NCI-H460 (cell line): ENCODE measurements at regions not wholly inside any gene's neighbourhood (a gene's known extent, or its start where the extent isn't known, plus 50 kb on each side); places are given as distances from the start of the nearest gene placed in this dataset.
A peak's percentile ranks its signal among the peaks of the same experiment; 100 is the strongest.

ENCODE experiments used
- DNase-seq: peaks from one replicate; pipeline ENCODE4 v3.0.0-alpha.2; 2016; ENCODE audit warnings: low read depth; ENCODE audit errors: extremely low read depth

DNA sequence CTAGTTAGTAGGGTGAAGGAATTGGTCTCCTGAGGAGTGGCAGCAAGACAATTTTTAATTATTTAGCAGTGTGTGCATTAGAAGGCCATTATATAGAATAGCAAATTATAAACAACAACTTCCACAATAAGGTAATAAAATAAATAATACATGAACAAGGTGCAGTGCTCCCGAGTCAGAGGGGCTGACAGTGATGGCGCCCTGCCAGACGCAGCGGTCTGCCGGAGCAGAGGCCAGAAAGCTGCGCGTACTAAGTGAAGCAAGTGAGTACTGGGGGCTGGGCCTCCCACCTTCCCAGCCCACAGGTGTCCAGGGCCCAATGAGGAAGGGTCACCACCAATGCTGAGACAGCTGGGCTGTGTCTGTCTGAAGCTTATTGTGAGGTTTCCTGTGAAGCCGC, 72.0 kb upstream of the VRK1 start:
- DNase-seq: no peak

DNA sequence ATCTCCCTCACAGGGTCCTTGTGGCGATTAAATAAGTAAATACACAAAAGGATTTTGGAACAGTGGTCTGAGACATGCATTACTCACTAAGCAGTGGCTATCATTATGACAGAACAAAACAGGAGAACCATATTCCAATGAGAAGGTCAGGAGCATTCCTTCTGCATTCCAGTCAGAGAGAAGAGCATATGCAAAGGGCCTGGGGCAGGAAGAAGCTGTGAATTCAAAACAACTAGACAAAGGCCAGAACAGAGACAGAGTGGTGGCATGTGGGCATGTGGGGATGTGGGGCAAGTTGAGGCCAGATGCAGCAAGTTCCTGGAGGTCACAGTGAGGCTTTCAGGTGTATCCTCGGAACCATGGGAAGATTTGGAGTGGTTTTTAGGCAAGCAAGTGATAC, 70.1 kb upstream of the VRK1 start:
- DNase-seq: no peak

DNA sequence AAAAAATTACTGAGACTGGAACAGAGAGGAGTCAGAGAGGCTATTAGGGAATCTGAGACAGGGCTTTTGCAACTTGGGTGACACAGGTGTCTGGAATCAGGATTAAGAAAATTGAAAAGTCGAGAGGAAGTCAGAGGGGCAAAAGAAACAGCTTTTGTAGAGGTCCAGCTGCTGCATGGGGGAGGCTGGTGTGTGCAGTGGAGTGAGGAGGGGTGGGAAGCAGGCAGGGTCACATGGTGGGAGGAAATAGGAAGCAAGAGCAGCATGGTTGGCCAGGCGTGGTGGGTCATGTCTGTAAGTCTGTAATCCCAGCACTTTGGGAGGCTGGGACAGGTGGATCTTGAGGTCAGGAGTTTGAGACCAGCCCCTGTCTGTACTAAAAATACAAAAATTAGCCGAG, 69.7 kb upstream of the VRK1 start:
- DNase-seq: no peak

DNA sequence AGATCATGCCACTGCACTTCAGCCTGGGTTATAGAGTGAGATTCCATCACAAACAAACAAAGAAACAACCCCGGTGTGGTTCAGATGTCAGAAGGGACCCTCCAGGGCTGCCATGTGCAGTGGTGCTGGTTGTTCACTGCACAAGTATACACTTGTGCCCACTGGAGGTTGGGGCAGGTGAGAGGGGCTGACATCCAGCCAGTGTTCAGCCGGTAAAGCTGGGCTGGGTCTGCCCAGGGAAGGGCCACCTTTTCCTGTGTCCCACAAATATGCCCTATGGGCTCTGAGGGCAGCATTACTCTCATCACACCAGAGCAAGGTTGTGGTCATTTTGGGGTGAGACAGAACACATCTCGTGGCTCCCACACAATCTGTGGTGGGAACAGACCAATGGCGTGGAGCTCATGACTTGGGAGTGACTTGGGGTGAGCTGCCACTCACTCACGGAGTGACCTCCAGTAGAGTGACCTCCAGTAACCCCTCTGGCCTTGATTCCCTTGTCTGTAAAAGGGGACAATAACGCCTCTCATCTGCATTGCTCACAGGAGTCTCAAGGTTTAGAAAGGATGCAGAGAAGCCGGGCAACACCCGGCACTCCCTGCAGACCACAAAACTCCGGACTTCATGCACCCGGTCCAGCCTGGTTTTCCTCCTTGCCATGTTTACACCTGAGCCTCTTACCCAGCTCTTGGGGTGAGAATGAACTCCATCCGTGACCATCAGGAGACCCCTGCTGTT, 69.0 kb upstream of the VRK1 start:
- DNase-seq: no peak

DNA sequence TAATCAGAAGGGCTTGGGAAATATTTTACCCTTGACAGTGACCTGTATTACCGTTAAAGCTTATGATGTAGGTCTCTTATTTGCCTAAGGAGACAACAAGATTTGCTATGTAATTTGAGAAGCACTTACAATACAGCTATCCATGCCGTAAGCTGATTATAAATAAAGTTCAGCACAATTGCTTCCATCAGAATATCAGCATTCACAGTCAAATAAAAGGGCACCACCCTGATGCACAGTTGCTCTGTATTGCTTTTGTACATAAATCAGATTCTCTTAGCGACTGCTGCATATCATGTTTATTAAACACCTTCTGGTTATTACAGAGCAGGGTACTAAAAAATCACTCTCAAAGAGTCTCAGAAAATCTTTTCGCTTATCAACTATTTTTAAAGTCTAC, 67.3 kb upstream of the VRK1 start:
- DNase-seq: no peak

DNA sequence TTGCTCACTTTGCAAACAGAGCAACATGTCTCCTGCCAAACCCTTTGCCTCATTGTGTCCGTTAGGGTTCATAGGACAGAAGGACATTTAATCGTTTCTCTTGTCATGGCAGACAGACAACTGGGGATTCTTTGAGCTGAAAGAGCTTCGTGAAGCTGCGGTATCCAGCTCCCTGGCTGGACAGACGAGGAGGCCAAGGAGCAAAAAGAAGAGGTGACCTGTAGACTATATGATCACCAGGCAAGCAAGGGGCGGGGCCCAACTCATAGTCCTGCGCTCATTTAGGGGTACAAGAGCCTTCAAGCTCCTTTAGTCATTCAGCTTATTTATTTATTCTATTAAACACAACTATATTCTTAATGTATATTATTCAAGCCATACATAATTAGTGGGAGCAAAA, 66.8 kb upstream of the VRK1 start:
- DNase-seq: no peak

DNA sequence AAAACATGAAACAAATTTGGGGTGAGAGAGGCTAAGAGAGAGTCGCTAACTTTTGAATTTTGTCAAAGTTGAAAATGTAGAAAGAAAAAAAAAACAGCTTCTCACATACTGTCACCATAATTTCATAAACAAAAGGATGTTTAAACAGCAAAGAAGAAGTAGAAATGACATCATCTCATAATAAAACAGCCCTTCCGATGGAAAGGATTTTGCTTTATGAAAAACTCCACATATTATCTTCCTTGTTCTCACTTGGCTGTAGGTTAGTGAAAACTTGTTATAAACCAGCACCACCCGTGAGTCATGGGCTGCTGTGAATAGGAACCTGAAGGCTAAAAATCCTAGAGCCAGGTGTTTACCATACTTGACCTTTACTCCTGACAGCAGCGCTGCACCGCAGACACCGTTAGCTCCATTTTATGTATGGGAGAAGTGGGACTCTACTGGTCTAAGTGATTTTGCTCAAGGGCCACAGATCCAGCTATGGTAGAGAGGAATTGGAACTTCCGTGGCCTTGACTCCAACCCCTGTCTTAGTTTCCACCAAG, 63.0 kb upstream of the VRK1 start:
- no peak for DNase-seq

DNA sequence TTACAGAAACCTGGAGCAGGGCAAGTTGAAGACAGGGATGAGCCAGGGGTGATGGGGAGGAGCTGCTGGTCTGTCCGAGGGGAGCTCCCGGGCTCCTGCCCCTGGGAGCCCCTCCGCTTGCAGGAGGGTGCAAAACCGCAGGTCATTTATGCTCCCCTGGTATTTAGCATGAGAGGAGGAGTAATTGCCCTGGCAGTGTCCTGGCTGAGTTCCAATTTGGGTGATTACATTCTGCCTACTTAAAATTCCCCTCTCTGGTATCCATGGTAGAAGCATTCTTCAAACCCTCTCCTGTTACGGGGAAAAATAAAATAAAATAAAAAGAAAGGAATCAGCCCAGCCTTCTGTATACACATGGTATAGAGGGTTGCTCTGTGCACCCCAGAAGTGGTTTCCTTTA, 61.7 kb upstream of the VRK1 start:
- DNase-seq: no peak

DNA sequence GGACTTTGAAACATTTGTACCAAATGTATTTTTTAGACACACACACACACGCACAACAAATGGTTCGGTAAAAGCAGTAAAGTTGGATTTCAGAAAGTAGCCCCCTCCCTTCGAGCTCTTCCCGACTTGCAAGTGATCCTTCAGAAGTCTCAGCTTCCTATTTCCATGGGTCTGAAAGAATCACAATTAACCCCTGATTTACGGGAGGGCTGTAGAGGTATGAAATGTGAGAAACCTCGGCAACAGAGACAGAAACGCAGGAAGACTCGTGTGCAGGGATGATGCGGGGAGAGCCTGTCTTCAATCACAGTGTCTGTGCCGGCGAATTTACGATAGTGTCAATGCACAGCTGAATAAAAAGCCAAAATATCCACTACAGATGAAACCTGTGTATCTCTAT, 60.7 kb upstream of the VRK1 start:
- DNase-seq: no peak

DNA sequence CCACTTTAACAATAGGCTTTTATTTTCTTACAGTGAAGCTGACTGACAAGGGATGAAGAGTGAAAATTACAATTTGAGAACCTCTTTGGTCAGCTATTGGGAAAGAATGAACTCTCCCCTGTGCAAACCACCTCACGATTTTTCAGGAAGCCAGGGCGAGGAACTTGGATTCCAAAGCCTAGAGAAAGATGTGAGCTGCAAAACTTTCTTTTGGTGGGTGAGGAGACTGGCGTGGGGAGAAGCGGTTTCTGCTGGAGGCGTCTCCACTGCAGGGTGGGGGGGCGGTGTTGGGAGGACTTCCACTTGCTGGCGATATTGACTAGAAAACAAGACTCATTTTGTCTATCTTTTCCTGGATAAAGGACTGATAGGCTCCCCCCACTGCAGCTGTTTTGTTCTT, 59.3 kb upstream of the VRK1 start:
- no peak for DNase-seq

DNA sequence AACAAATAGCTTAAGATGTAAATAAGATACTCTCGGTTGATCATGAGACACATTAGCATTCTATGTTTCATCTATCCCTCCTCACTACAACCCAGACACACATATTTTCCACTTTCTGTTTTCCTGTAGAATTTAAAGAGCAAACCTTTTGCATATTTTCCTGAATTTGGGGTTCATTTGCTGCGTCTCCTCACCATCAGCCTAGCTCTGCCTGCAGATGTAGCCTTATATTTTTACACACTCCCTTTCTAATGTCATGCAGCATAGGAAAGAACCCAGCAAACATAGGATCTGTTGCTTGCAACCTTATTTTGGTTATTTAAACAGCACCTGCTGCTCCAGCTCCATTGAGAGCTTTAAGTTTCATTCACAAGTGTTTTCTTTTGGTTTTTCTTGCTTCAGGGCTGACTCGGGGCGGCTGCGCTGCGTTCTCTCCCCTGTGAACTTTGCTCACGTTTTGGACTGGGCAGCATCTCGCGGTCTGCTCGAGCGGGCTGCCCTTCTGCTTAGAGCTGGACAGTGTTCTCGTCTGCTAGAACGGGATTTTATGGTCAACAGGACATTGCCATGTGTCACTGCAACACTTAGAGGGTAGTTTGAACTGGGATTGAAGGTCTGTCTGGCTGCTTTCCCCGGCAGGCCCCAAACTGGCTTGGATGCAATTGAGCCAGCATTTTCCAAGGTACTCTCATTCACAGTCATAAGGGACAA, 57.8 kb upstream of the VRK1 start:
- DNase-seq: no peak

DNA sequence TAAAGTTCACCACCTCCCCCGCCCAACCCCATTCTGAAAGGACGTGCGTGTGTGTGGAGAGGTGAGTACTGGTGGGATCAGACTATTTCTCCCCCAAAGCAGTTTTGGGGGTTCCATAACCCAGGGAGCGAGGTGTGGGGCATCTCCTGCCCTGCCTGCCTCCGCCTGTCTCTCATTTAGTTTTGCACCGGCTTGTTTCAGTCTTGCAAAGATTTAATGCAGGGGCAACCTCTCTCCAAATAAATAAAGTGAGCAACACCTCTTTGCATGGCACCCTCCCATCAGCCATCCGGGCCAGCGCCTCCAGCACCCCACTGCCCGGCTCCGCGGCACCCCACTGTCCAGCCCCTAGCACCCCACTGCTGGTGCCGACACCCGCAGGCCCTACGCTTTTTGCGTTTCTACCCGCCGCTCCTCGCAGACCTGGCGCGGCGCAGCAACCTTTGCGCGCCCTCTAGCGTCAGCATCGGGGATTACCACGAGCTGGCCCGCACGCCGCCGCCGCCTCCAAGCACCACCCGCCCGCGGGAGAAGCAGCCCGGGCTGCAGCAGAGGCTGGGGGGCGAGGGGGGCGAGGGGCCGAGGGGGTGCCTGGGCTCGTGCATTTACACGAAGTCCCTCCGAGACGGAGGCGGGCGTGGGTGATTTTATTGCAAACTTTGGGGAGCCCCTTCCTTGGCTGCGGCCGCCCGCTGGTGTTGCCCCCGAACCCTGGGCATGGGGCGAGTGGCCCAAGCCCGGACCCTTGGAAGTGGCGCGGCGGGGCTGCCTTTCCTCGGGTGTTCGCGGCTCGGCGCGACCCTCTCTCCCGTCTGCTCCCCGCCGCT, 55.8 kb upstream of the VRK1 start:
- DNase-seq: peak; percentile 36

DNA sequence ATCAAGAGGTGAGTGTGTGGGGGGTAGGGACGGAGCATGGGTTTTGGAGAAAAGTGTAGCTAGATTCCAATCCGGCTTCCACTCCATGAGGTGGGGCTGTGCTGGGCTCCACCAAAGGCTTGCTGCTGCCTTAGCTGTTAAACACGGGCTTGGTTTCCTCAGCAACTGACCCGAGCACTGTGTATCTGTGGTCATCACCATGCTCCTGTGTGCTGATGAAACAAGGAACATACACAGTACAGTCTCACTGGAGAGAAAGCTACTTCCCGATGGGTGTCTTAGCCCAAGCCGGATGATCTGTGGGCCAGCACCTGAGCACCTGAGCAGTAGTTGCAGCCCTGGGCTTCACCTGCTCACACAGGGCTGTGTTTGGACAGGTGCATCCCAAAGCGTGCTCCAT, 52.9 kb upstream of the VRK1 start:
- no peak for DNase-seq

DNA sequence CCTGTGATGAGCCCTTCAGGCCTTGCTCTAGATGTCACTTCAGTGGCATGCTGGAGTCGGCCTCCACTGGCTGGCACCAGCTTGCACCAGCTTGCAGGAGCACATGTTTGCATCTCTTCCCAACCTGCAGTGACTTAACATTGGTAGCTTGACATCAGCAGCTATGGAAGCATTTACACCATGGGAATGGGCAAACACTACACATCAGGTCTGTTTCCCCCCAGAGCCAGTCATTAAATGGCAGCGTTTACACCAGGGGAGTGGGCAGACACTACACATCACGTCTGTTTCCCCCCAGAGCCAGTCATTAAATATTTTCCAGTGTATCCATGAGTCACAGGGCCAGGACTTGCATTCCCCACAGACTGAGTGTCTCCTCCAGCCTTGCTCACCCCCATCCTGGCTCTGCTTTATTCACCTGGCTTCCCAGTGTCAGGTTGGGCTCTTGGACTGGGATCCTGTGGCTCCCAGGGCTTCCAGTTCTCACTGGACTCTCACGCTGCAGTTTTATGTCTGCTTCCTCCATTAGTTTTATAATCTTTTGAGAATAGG, 51.6 kb upstream of the VRK1 start:
- DNase-seq: no peak

DNA sequence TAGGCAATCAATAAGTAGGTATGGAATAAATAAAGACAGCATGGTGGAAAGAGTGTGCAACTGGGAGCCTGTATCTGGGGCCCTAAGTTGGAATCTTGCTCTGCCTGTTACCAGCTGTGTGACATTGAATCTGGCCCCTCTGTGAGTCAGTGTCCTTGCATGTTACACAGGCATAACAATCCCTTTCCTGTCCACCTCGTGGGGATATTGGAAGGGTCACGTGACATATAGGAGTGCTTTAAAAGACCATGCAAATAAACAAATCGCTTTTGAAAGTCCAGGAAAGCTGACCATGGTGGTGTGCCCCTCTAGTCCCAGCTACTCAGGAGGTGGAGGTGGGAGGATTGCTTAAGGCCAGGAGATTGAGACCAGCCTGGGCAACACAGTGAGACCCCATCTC, 51.1 kb upstream of the VRK1 start:
- DNase-seq: no peak

DNA sequence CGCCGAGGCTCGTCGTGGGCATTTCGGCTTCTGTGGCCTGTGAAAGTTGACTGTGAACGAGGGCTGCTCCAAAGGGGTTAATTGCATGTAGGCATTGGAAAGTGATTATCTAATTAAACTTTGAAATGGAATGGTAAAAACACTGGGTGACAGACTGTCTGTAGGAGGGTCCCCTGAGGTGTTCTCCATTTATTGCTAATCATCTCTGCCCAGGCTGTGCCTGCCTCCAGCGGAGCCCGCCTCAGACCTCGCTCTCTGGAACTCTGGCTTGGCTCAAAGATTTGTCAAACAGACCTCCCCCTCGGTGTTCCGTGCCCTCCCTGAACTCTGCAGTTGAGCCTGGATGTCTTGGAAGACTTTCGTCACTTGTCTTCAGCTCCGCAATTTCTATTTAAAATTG, 50.2 kb upstream of the VRK1 start:
- DNase-seq: no peak
